Transverse colon (tissue), 3 donors: ENCODE measurements at regions not wholly inside any gene's neighbourhood (a gene's known extent, or its start where the extent isn't known, plus 50 kb on each side); places are given as distances from the start of the nearest gene placed in this dataset.

Experiments
- EP300 ChIP-seq: sonication (generic); formaldehyde crosslinking; IDR thresholded peaks from one replicate; pipeline ENCODE4 v1.6.1; 2017; ENCODE audit warnings: antibody characterized with exemption, low read depth
- POLR2A ChIP-seq: fragments of 450-650 bp; IDR thresholded peaks from one replicate; pipeline ENCODE4 v1.6.1; 2016; ENCODE audit warnings: antibody characterized with exemption, mild to moderate bottlenecking, moderate library complexity
- TF ChIP-seq, protein P1 (sequence below), 5 experiments: fragments of 200-600 bp in 3 of 5; fragments of 450-650 bp in 2 of 5; sonication (generic) in 3 of 5; IDR thresholded peaks; 1 replicate in 2 of 5; 2 replicates in 3 of 5; pipeline ENCODE4 v1.5.1; 2016 to 2017; ENCODE audit warnings: antibody characterized with exemption in 5 of 5, inconsistent platforms in 3 of 5, mild to moderate bottlenecking in 2 of 5, moderate library complexity in 1 of 5

- TF ChIP-seq, protein P1, sequence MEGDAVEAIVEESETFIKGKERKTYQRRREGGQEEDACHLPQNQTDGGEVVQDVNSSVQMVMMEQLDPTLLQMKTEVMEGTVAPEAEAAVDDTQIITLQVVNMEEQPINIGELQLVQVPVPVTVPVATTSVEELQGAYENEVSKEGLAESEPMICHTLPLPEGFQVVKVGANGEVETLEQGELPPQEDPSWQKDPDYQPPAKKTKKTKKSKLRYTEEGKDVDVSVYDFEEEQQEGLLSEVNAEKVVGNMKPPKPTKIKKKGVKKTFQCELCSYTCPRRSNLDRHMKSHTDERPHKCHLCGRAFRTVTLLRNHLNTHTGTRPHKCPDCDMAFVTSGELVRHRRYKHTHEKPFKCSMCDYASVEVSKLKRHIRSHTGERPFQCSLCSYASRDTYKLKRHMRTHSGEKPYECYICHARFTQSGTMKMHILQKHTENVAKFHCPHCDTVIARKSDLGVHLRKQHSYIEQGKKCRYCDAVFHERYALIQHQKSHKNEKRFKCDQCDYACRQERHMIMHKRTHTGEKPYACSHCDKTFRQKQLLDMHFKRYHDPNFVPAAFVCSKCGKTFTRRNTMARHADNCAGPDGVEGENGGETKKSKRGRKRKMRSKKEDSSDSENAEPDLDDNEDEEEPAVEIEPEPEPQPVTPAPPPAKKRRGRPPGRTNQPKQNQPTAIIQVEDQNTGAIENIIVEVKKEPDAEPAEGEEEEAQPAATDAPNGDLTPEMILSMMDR (IDR thresholded peaks at IDR 0.05) = no peak
- TF ChIP-seq POLR2A (no peak), EP300 (no peak)
Observed at GRCh38 chr6:140599916-140600315, 1225.5 kb upstream of the CITED2 start.
